ENCODE measurements at regions not wholly inside any gene's neighbourhood (a gene's known extent, or its start where the extent isn't known, plus 50 kb on each side); places are given as distances from the start of the nearest gene placed in this dataset.
"Not testable (repeated sequence)": the region's sequence is repeated elsewhere in the genome, so short reads cannot be mapped to it uniquely, and the experiment has no call there.

GRCh38 chr20:48230216-48230615 lies 444.9 kb upstream of the SULF2 start:
- DNase-seq (ENCODE audit: low read depth): no peak

DNA sequence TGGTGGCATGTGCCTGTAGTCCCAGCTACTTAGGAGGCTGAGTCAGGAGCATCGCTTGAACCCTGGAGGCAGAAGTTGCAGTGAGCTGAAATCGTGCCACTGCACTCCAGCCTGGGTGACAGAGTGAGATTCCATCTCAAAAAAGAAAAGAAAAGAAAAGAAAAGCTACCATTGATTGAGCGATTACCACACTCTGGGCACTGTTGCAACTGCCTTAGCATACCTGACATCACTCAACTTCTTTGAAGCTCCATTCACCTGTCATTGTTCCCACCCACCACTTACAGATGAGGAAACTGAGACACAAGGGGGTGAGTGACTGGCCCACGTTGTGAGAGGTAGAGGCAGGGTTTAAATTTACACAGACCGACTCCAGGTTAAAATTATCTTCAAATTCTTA lies 442.1 kb upstream of the SULF2 start:
- no peak for DNase-seq (ENCODE audit: low read depth)

- DNase-seq (ENCODE audit: low read depth): no peak
These were observed 441.4 kb upstream of the SULF2 start for GRCh38 chr20:48226642-48227041.

- DNase-seq (ENCODE audit: low read depth): no peak
These were observed 439.3 kb upstream of the SULF2 start for GRCh38 chr20:48224533-48225050.

- DNase-seq (ENCODE audit: low read depth): no peak
These were observed 438.4 kb upstream of the SULF2 start for GRCh38 chr20:48223715-48224114.

GRCh38 chr20:48222595-48223180 lies 437.4 kb upstream of the SULF2 start:
- DNase-seq (ENCODE audit: low read depth): no peak

DNA sequence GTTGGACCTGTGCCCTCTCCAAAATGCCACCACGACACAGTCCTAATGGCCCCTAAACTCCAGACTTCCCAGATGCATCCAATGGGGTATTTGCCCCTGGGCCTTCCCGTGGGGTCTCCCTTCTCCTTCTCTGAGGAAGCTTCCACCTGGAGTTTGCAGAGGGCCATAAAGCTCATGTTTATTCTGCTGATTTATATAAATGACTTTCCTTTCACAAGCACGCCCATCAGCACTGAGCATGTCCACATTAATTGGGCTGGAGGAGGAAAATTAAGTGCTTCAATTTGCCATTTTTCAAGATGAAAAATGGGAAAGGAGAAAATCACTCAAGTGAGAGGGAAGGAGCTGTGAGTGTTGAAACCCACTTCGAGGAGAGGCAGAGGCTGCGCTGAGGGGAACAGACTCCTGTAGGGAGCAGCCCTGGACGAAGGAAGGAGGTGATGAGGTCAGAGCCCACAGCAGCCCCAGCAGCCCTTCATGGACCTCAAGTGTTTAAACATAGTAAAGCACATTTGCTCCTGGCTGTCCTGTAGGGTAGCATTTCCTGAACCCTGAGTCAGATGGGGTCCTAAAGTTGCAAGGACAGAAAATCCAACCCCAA lies 434.9 kb upstream of the SULF2 start:
- no peak for DNase-seq (ENCODE audit: low read depth)

GRCh38 chr20:48219306-48219705 lies 434.0 kb upstream of the SULF2 start:
- no peak for DNase-seq (ENCODE audit: low read depth)

- DNase-seq (ENCODE audit: low read depth): no peak
These were observed 431.9 kb upstream of the SULF2 start for GRCh38 chr20:48217190-48217589.

- DNase-seq (ENCODE audit: low read depth): no peak
These were observed 430.3 kb upstream of the SULF2 start for GRCh38 chr20:48215536-48215935.

DNA sequence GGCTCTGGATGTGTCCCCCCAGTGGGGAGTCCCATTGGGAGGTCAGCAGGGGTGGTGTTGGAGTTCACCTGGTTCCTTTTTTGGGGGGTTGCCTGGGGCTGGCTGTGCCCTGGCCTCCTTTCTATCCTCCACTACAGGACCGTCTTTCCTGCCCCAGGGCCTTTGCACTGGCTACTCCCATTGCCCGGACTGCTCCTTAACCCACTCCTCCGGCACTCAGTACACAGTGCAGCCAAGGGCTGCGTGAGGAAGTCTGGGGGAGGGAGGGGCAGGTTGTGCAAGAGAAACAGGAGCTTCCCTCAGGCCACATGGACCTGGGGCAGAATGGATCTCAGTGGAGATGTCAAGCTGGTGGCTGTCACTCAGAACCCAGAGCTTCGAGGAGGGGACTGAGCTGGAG lies 429.3 kb upstream of the SULF2 start:
- DNase-seq (ENCODE audit: low read depth): no peak

DNA sequence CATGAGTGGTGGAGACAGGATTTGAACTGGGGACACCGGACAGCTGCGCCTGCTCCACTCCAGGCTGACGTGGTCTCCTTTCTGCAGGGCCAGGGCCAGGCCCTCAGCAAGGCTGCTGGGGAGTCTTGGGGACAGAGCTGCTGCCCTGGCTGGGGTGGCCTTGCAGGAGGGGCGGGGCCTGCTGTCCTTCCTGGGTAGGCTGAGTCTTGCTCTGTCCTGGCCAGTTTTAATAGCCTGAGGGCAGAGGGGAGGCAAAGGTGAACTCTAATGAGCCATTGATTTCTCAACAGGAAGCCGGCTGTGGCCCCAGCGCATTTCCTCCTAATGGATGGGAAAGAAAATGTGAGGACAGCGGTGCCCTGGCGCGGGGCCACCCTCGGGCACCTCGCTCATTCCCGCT lies 428.4 kb upstream of the SULF2 start:
- DNase-seq (ENCODE audit: low read depth): not testable (repeated sequence)

DNA sequence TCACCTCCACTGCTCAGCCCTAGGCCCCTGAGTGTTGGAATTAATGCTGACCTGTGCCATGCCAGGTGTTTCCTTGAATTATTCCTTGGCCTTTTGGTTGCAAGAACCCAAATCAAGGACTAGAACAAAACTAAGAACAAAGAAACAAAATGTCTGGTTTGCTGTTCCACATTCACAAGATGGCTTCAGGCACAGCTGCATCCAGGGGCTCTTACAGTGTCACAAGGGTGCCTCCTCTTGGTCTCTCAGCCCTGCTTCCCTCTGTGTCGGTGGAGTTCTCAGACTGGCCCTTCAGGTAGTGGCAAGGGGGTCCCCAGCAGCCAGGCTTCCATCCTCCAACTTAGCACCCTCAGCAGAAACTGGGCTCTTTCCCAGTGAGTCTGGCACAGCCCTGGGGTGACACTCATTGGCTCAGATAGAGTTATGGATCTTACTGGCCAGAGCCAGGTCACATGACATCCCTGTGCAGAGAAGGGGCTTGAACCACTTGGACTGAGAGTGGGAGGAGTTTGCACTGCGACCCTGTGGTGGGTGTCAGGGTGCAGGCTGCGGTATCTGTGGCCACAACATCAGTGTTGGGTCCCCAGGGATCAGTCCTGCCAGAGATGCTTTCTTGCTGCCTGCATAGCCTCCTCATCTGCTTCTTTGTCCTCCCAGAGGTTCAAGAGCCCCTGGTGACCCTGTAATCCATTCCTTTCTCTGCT lies 427.7 kb upstream of the SULF2 start:
- DNase-seq (ENCODE audit: low read depth): no peak

DNA sequence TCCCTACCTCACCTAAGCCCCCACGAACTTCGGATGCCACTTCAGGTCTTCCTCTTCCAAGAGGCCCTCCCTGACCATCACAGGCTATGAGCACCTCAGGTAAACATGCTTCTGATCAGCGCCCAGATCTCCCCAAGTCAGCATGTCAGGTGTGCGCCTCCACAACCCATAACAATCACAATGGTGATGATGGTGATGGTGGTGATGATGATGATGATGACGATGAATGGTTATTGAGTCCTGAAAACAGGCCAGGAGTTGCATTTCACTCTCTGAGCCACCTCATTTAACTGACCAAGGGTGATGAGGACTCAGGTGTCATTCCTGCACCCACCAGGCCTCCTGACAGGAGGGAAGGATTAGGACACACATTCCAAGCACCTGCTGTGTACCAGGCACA lies 426.6 kb upstream of the SULF2 start:
- no peak for DNase-seq (ENCODE audit: low read depth)

GRCh38 chr20:48211238-48211637 lies 426.0 kb upstream of the SULF2 start:
- no peak for DNase-seq (ENCODE audit: low read depth)

- DNase-seq (ENCODE audit: low read depth): no peak
These were observed 425.1 kb upstream of the SULF2 start for GRCh38 chr20:48210111-48211027.

- no peak for DNase-seq (ENCODE audit: low read depth)
These were observed 423.8 kb upstream of the SULF2 start for GRCh38 chr20:48209102-48209501.

DNA sequence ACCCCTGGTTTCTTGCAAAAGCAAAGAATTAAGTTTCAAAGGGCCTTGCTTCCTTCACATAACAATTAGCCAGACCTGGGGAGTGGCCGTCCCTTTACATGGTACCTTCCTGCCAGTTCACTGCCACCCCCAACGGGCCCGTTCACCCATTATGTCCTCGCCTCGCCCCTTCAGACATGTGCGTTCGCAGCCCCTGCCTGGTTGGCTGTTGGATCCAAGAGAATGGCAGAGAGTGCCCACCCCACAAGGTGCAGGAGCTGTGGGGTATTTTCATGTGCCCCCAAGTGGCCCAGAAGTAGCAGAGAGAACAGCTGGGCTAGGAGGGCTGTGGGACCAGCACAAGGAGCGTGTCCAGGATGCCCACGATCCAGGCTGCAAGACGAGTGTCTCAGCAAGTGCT lies 422.9 kb upstream of the SULF2 start:
- no peak for DNase-seq (ENCODE audit: low read depth)

- DNase-seq (ENCODE audit: low read depth): no peak
These were observed 422.2 kb upstream of the SULF2 start for GRCh38 chr20:48207505-48207904.

GRCh38 chr20:48205786-48206185 lies 420.5 kb upstream of the SULF2 start:
- no peak for DNase-seq (ENCODE audit: low read depth)

DNA sequence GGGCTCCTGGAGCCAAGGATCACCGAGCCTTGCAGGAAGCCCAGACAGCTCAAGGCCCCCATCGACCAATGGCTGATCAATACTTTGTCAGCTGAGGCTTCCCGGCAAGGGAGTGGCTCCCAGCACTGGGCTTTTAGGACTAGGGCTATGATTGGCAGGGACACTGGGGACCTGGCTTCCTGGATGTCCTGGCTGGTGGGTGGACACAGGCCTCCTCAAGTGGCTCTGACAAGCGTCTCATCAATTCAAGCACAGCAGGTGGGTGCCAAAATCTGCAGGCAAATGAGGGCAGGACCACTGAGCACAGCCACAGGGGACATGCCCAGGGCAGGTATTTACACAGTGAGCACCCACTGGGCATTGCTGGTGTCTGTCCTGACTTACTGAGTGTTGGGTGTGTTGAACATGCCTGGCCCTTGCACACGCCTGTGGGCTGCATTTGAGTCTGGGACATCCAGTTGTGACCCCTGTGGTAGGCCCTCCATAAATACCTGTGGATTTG lies 420.1 kb upstream of the SULF2 start:
- DNase-seq (ENCODE audit: low read depth): no peak

DNA sequence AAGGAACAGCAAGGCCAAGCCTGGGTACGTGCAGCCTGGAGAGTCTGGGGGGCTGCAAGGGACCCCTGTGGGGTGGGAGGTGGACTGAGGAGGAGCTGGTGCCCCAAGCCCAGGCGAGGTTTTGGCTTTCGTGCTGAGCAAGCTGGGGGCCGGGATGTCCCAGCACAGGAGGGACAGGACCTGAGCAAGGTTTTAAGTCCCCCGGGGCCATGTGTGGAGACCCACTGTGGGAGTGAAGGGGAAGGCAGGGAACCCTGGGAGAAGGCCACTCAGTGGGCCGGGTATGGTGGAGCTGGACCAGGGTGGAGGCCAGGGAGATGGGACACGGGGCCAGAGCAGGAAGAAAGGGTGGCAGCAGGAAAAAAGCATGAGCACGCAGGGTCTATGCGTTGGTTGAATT lies 419.2 kb upstream of the SULF2 start:
- no peak for DNase-seq (ENCODE audit: low read depth)

Data from stimulated activated CD8-positive, alpha-beta memory T cell treated with anti-CD3 and anti-CD28 coated beads, Interleukin-4, amount 100 ng/mL, for 24 hours (primary cell).